Mesenteric fat pad (tissue), 1 donor: ENCODE measurements at regions not wholly inside any gene's neighbourhood (a gene's known extent, or its start where the extent isn't known, plus 50 kb on each side); places are given as distances from the start of the nearest gene placed in this dataset.

Experiments used
- DNase-seq: peaks from one replicate; pipeline ENCODE4 v3.0.0-alpha.2; 2020; ENCODE audit warnings: low spot score
- donor health status: DM: yes; HTN: yes; CAD: no.

GRCh38 chrX:66328950-66329596 lies 165.0 kb downstream of the HEPH start:
- DNase-seq = peak; percentile 81

GRCh38 chrX:66360894-66361293 lies 196.8 kb downstream of the HEPH start:
- no peak for DNase-seq

GRCh38 chrX:66384722-66385121 lies 220.7 kb downstream of the HEPH start:
- no peak for DNase-seq

GRCh38 chrX:66399273-66399672 lies 235.2 kb downstream of the HEPH start:
- no peak for DNase-seq

- no peak for DNase-seq
These were observed 236.7 kb downstream of the EDA2R start for GRCh38 chrX:66402165-66402564.

- DNase-seq = no peak
These were observed 230.4 kb downstream of the EDA2R start for GRCh38 chrX:66408507-66408906.

- no peak for DNase-seq
These were observed 228.1 kb downstream of the EDA2R start for GRCh38 chrX:66410806-66411205.
